Stimulated activated CD8-positive, alpha-beta memory T cell treated with anti-CD3 and anti-CD28 coated beads, Interleukin-7, amount 100 ng/mL, for 48 hours (primary cell): ENCODE measurements at regions not wholly inside any gene's neighbourhood (a gene's known extent, or its start where the extent isn't known, plus 50 kb on each side); places are given as distances from the start of the nearest gene placed in this dataset.

ENCODE experiments used
- DNase-seq, 2 donors: peaks; one replicate each; pipeline ENCODE4 v3.0.0-alpha.2; 2020; ENCODE audit warnings: low read depth in 1 of 2; ENCODE audit errors: extremely low read depth in 1 of 2

GRCh38 chr11:71201936-71202597, 50.3 kb downstream of the SHANK2 start:
- no peak for DNase-seq

- DNase-seq: no peak
Measured at GRCh38 chr11:71201231-71201630, 51.1 kb downstream of the SHANK2 start.

- no peak for DNase-seq
Measured at GRCh38 chr11:71200761-71201160, 51.6 kb downstream of the SHANK2 start.

DNA sequence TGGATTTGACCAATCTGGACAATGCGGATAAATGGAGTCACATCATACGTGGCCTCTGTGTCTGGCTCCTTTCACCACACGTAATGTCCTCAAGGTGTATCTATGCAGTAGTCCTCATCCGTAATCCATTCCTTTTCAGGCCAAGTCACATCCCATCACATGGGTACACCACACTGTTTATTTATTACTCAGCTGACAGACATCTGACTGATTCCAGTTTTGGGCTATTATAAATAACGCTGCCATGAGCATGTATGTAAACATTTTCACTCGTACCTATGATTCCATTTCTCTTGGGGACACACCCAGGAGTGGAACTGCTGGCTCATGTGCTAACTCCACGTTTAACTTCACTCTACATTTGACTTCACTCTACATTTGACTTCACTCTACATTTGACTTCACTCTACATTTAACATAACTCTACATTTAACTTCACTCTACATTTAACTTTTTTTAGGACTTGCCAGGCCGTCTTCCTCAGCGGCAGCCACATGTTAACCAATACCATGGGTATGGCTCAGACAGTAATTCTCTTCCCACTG, 52.1 kb downstream of the SHANK2 start:
- DNase-seq: no peak

GRCh38 chr11:71199226-71199820, 53.1 kb downstream of the SHANK2 start:
- no peak for DNase-seq

DNA sequence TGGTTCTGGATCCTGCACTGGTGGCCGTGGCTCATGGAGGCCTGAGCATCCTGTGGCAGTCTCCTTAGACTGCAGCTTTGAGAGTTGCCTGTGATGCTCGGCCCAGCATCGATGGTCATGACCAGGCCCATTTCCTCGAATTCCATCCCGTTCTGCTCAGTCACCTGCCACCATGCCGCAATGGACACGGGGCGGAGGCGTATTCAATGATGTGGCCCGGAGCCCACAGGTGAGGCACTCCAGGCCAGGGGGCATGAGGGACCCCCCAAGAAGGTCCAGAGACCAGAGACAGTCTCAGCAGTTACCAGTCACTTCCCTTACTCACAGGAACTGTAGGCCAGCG, 53.6 kb downstream of the SHANK2 start:
- no peak for DNase-seq

GRCh38 chr11:71198141-71198822, 54.1 kb downstream of the SHANK2 start:
- no peak for DNase-seq

- DNase-seq: no peak
Measured at GRCh38 chr11:71197096-71197495, 55.3 kb downstream of the SHANK2 start.

DNA sequence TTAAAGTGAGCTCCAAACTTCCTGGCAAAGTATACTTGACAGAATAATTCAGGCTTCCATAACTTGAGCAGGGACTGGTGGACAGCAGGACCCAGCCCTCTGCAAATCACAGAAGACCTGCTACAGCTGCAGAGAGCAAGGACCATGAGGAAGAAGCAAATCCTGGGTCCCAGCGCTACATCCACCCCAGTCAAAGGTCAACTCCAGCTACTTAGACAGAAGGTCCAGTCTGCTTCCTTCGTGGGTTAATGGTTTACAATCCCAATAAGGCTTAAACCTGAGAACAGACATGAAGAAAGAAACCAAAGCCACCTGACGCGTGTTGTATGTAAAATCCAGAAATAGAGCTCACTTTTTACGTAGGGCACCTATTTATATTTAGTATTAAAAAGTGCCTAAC, 57.7 kb downstream of the SHANK2 start:
- DNase-seq: no peak

GRCh38 chr11:71193431-71193830, 58.9 kb downstream of the SHANK2 start:
- DNase-seq: no peak

GRCh38 chr11:71192629-71193028, 59.7 kb downstream of the SHANK2 start:
- DNase-seq: no peak

DNA sequence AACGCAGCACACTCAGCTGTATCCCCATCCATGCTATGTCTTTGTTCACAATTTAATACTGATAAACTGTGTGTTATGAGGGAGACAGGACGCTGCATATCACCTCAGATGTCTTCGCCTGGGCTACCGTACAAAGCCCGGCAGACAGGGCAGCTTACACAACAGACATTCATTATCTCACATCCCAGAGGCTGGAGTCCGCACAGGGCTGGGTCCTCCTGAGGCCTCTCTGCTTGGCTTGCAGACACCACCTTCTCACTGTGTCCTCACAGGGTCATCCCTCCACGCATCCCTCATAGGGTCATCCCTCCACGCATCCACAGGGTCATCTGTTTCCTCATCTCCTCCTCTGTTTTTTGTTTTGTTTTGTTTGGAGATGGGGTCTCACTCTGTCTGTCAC, 61.2 kb downstream of the SHANK2 start:
- no peak for DNase-seq

GRCh38 chr11:71190551-71190950, 61.8 kb downstream of the SHANK2 start:
- no peak for DNase-seq

- no peak for DNase-seq
Measured at GRCh38 chr11:71189768-71190315, 62.5 kb downstream of the SHANK2 start.

DNA sequence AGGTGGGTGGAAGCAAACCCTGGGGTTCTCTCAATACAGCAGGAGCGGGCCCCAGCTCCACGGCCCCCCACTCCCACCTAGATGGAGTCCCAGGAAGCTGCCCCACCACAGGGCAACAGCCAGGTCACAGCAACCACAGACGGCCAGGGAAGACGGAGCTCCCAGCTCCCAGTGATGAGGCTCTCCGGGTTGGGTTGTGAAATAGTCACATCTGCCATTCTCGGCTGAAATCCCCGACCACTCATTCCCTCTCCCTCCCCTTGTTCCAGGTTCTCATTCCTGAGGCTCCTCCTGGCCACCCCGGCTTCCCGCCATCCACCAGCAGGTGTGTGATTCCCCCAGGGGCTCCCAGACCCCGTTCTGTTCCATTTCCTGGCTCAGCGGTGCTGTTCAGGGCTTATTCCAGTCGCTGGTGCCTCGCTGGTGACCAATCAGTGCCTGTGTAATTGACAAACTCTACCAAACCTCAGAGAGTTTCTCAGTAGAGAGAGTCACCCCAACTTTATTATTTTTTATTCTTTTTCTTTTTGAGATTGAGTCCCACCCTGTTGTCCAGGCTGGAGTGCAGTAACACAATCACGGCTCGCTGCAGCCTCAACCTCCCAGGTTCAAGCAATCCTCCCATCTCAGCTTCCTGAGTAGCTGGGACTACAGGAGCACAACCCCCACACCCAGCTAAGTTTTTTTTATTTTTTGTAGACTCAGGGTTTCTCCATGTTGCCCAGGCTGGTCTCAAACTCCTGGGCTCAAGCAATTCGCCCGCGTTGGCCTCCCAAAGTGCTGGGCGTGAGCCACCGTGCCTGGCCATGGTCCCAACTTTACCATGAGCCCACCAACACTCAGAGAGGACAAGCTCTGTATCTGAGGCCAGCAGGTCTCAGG, 63.2 kb downstream of the SHANK2 start:
- no peak for DNase-seq

DNA sequence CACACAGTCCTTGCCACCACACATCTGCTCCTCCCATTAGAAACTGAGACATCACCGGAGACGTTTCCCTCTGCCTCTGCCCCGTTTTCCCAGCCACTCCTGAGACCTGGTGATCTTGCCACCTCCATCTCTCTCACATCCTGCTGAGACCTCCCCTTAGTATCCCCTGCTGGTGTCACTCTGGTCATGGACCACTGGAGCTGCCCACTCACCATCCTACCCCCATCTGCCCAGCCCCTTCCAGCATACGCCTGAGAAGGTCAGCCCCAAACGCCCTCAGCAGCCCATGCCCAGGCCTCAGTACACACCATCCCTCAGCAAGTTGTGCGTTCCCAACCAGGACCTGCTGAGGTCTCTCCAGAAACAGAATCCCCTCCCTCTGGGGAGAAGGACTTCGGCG, 64.3 kb downstream of the SHANK2 start:
- DNase-seq: no peak

- DNase-seq: no peak
Measured at GRCh38 chr11:71186806-71187205, 65.6 kb downstream of the SHANK2 start.

DNA sequence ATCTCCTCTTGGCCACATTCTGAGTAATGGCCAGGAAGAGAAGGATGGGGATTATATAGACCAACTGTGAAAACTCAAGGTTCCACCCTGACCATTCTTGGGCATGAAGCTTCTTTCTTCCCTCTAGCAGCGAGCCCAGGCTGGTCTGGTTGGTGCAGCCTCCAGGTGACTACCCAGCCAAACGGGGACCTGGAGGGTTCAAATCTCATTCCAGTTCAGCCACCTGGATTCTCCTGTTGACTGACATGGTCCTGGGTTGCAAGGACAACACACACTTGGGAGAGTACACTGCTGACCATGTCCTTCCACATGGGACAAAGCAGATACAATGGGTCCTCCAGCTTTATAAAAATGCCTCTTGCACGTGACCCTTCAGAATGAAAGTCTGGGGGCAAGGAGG, 67.0 kb downstream of the SHANK2 start:
- DNase-seq: no peak

DNA sequence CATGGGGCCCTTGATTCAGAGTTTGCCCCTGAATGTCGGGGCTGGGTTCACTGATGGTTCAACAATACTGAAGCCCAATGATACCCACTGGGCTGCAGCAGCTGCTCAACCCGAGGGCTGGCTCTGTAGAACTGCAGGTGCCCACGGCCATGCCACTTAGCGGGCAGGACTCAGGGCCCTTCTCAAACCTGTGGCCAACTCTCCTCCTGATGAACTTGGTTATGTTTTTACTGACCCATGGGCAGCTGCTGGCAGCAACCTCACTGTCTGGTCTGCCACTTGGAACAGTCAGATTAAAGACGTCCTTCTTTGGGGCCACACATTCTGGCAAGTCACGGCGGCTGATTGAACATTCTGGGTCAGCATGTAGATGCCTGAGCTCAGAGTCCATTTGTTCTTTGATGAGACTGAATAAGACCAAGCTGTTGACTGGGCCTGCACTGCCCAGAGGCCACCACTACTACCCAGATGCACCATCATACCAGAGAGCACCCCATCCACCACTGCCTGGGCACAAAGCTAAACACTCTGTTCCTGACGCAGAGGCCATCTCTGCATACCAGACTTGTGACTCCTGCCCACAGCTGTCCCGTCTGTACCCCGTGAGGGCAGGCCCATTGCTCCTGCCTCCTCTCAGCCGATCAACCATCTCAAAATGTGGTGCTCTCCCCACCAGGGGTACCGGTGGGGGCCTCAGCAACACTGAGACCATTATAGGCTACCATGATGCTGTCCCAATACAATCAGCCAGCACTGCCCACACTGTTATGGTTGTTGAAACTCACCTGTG, 67.8 kb downstream of the SHANK2 start:
- no peak for DNase-seq

DNA sequence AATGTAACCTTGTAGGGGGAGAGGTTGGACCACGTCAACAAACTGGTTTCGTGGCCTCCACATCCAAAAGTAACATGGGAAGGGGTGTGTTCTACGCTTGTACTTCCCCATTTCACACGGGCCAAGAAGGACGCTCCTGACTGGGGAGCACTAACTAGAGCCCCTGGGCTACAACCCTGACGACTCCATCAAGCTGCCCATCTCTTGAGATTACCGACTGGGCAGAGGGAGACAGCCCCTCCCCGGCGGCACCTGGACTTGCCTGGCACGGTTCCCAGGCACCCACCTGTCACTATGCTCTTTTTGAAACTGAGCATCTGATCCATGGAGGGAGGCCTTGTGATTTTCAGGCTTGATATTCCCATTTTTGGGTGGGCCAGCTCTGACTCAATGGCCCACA, 68.5 kb downstream of the SHANK2 start:
- DNase-seq: no peak
